Karpas-422 (cell line): ENCODE measurements at regions not wholly inside any gene's neighbourhood (a gene's known extent, or its start where the extent isn't known, plus 50 kb on each side); places are given as distances from the start of the nearest gene placed in this dataset.

ENCODE experiments used
- DNase-seq: peaks from one replicate; pipeline ENCODE4 v3.0.0-alpha.2; 2015
- H2AFZ ChIP-seq: fragments of 200-600 bp; sonication (generic); 2 replicates; pipeline ENCODE4 v1.6.1; 2014; ENCODE audit warnings: antibody characterized with exemption, low read length, mixed read lengths
- H3K27ac ChIP-seq: fragments of 200-600 bp; sonication (generic); 2 replicates; pipeline ENCODE4 v1.5.1; 2014; ENCODE audit warnings: mild to moderate bottlenecking, low read length, moderate library complexity
- H3K27me3 ChIP-seq: fragments of 200-600 bp; sonication (generic); 2 replicates; pipeline ENCODE4 v1.6.1; 2014; ENCODE audit warnings: low read length, mixed read lengths
- H3K36me3 ChIP-seq: fragments of 200-600 bp; sonication (generic); 2 replicates; pipeline ENCODE4 v1.6.1; 2014; ENCODE audit warnings: low read length, mixed read lengths; ENCODE audit not compliant: insufficient read depth
- H3K4me1 ChIP-seq: fragments of 200-600 bp; sonication (generic); 2 replicates; pipeline ENCODE4 v1.6.1; 2014; ENCODE audit warnings: mild to moderate bottlenecking, low read length, mixed read lengths
- H3K4me2 ChIP-seq: fragments of 200-600 bp; sonication (generic); 2 replicates; pipeline ENCODE4 v1.6.1; 2014; ENCODE audit warnings: low read length, low read depth, mild to moderate bottlenecking; ENCODE audit not compliant: poor library complexity, severe bottlenecking
- H3K4me3 ChIP-seq: fragments of 200-600 bp; sonication (generic); 2 replicates; pipeline ENCODE4 v1.5.1; 2014; ENCODE audit warnings: mild to moderate bottlenecking, antibody characterized with exemption, low read length, mixed read lengths
- H3K79me2 ChIP-seq: fragments of 200-600 bp; sonication (generic); 2 replicates; pipeline ENCODE4 v1.6.1; 2014; ENCODE audit warnings: mild to moderate bottlenecking, low read length, mixed read lengths
- H3K9ac ChIP-seq: fragments of 200-600 bp; sonication (generic); 2 replicates; pipeline ENCODE4 v1.6.0; 2014; ENCODE audit warnings: low read length
- H3K9me2 ChIP-seq: fragments of 200-600 bp; sonication (generic), shearing (Covaris generic); replicated peaks from 2 replicates; pipeline ENCODE4 v1.6.0; 2014; ENCODE audit warnings: mild to moderate bottlenecking, low read length, moderate library complexity; ENCODE audit not compliant: insufficient read depth
- H3K9me3 ChIP-seq: fragments of 300-700, 200-600 bp; sonication (generic); 2 replicates; pipeline ENCODE4 v1.6.1; 2014; ENCODE audit warnings: low read length, mixed read lengths
- H4K20me1 ChIP-seq: fragments of 200-600 bp; sonication (generic); 2 replicates; pipeline ENCODE4 v1.6.1; 2014; ENCODE audit warnings: mild to moderate bottlenecking, antibody characterized with exemption, low read length, low read depth; ENCODE audit not compliant: insufficient read depth

- DNase-seq, result no peak
- Histone ChIP-seq H3K9me2 (no peaks in the 10 kb centered on the region), H3K9ac (no peak overlapping the region), H4K20me1 (no peaks in the 10 kb centered on the region), H3K36me3 (no peaks in the 10 kb centered on the region), H3K4me3 (no peak overlapping the region), H3K9me3 (peaks cover 8% of the 10 kb centered on the region), H3K27ac (no peak overlapping the region), H3K79me2 (no peaks in the 10 kb centered on the region), H3K27me3 (no peaks in the 10 kb centered on the region), H2AFZ (no peak overlapping the region), H3K4me1 (no peaks in the 10 kb centered on the region), H3K4me2 (no peak overlapping the region)
Observed at GRCh38 chr7:81427461-81427860, 342.4 kb downstream of the HGF start.

- Histone ChIP-seq H3K27ac (no peak overlapping the region), H4K20me1 (no peaks in the 10 kb centered on the region), H3K9ac (no peak overlapping the region), H3K9me3 (peaks cover 33% of the 10 kb centered on the region), H3K9me2 (no peaks in the 10 kb centered on the region), H3K4me1 (no peaks in the 10 kb centered on the region), H3K36me3 (no peaks in the 10 kb centered on the region), H3K79me2 (no peaks in the 10 kb centered on the region), H3K4me3 (no peak overlapping the region), H3K27me3 (no peaks in the 10 kb centered on the region), H2AFZ (no peak overlapping the region), H3K4me2 (no peak overlapping the region)
- DNase-seq, result no peak
Observed at GRCh38 chr7:81420526-81421226, 349.2 kb downstream of the HGF start.

- Histone ChIP-seq H3K4me3 (no peak overlapping the region), H3K79me2 (no peaks in the 10 kb centered on the region)
Observed at GRCh38 chr7:81419731-81420130, 350.1 kb downstream of the HGF start.

GRCh38 chr7:81416659-81417058 lies 353.2 kb downstream of the HGF start:
- no peaks in the 10 kb centered on the region for H4K20me1 ChIP-seq
- H3K9me2 ChIP-seq, result no peaks in the 10 kb centered on the region
- H3K9ac ChIP-seq, result no peak overlapping the region
- no peaks in the 10 kb centered on the region for H3K79me2 ChIP-seq
- H3K4me2 ChIP-seq, result no peak overlapping the region
- no peak overlapping the region for H2AFZ ChIP-seq
- DNase-seq, result no peak
- no peak overlapping the region for H3K27ac ChIP-seq
- H3K27me3 ChIP-seq, result no peaks in the 10 kb centered on the region
- H3K36me3 ChIP-seq, result no peaks in the 10 kb centered on the region
- no peaks in the 10 kb centered on the region for H3K4me1 ChIP-seq
- H3K9me3 ChIP-seq, result peaks cover 33% of the 10 kb centered on the region
- H3K4me3 ChIP-seq, result no peak overlapping the region

More at GRCh38 chr7:81419731-81420130, 350.1 kb downstream of the HGF start:
- Histone ChIP-seq H3K9ac (no peak overlapping the region), H2AFZ (no peak overlapping the region), H4K20me1 (no peaks in the 10 kb centered on the region), H3K9me2 (no peaks in the 10 kb centered on the region), H3K4me2 (no peak overlapping the region), H3K27me3 (no peaks in the 10 kb centered on the region), H3K36me3 (no peaks in the 10 kb centered on the region), H3K27ac (no peak overlapping the region), H3K4me1 (no peaks in the 10 kb centered on the region), H3K9me3 (peaks cover 30% of the 10 kb centered on the region)
- DNase-seq, result no peak

- H3K9me2 ChIP-seq, result no peaks in the 10 kb centered on the region
- no peaks in the 10 kb centered on the region for H3K4me1 ChIP-seq
- H3K4me2 ChIP-seq, result no peak overlapping the region
- no peak overlapping the region for H3K4me3 ChIP-seq
- no peaks in the 10 kb centered on the region for H4K20me1 ChIP-seq
- no peaks in the 10 kb centered on the region for H3K27me3 ChIP-seq
- no peaks in the 10 kb centered on the region for H3K36me3 ChIP-seq
- no peak overlapping the region for H2AFZ ChIP-seq
- no peaks in the 10 kb centered on the region for H3K79me2 ChIP-seq
- no peak overlapping the region for H3K27ac ChIP-seq
- H3K9ac ChIP-seq, result no peak overlapping the region
- peaks cover 33% of the 10 kb centered on the region for H3K9me3 ChIP-seq
- no peak for DNase-seq
Observed at GRCh38 chr7:81415181-81415580, 354.7 kb downstream of the HGF start.

DNA sequence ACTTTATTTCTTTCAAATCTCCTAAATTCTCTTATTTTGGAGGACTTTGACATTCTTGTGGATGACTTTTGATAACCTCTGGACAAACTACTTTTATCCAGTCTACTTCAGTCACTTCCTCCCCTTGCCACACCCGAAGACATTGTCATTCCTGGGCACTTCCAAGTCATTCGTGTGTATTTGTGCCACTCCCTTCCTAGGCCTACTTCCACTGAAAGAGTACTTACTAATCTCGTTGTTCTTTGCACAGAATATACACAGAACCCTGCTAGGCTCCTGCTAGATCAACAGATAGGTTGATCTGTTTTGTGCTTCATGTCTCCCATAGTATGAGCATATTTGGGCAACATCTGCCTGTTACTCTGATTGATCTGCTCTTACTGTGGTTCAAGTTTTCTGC lies 355.4 kb downstream of the HGF start:
- DNase-seq, result no peak
- H3K27ac ChIP-seq, result no peak overlapping the region
- no peaks in the 10 kb centered on the region for H3K79me2 ChIP-seq
- no peaks in the 10 kb centered on the region for H3K9me2 ChIP-seq
- no peaks in the 10 kb centered on the region for H3K4me1 ChIP-seq
- no peaks in the 10 kb centered on the region for H3K27me3 ChIP-seq
- H3K9ac ChIP-seq, result no peak overlapping the region
- H3K9me3 ChIP-seq, result peaks cover 33% of the 10 kb centered on the region
- H2AFZ ChIP-seq, result no peak overlapping the region
- no peak overlapping the region for H3K4me3 ChIP-seq
- H3K4me2 ChIP-seq, result no peak overlapping the region
- no peaks in the 10 kb centered on the region for H4K20me1 ChIP-seq
- no peaks in the 10 kb centered on the region for H3K36me3 ChIP-seq

DNA sequence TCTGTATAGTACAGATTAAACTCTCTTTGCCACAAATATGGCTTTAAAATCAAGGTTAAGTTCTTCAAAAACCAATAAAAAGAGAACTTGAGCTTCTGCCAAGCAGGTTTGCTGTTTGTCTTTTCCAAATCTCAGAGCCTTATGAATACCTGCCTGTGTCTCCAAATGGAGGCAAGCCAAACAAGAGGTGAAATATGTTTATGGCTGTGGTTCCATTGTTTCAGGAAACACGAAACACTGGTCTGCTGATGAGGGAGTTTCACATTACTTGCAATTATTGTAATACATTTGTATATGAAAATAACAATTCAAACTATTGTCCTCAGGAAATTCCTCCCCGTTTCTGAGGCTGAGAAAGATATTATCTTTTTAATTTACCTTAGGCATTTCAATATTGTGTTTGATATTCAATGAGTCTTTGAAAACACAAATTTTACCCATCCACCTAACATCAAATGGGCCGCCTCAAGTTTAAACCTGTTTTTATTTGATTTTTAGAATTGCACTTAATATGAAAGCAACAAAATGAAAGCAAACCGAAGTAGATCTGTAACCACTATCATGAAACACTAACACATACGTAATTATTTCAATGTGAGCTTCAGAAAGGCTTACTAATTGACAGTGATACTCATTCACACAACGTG lies 359.3 kb downstream of the HGF start:
- peaks cover 14% of the 10 kb centered on the region for H3K9me3 ChIP-seq
- H3K9me2 ChIP-seq, result no peaks in the 10 kb centered on the region
- H3K9ac ChIP-seq, result no peak overlapping the region
- no peaks in the 10 kb centered on the region for H4K20me1 ChIP-seq
- H3K27ac ChIP-seq, result no peak overlapping the region
- H3K4me1 ChIP-seq, result no peaks in the 10 kb centered on the region
- no peak overlapping the region for H2AFZ ChIP-seq
- H3K36me3 ChIP-seq, result no peaks in the 10 kb centered on the region
- no peak overlapping the region for H3K4me2 ChIP-seq
- H3K27me3 ChIP-seq, result no peaks in the 10 kb centered on the region
- no peaks in the 10 kb centered on the region for H3K79me2 ChIP-seq
- no peak overlapping the region for H3K4me3 ChIP-seq
- DNase-seq, result no peak

DNA sequence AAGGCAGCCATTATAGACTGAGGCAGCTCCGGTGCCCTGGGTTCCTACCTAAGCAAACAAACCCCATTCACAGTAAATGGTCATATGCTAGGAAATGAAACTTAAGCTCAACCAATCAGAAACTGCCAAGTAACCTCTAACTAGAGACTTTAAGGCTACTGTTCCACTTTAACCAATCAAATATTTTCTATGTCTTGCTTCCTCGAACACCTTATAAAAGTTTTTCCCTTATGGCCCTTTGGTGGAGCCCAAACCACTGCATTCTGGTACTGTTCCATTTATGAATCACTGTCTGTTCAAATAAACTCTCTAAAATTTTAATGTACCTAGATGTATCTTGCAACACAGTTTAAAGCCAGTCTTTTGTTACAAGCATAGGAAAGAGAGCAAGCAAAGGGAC lies 361.1 kb downstream of the HGF start:
- no peak overlapping the region for H3K9ac ChIP-seq
- no peak overlapping the region for H3K4me3 ChIP-seq
- no peaks in the 10 kb centered on the region for H4K20me1 ChIP-seq
- H3K79me2 ChIP-seq, result no peaks in the 10 kb centered on the region
- no peaks in the 10 kb centered on the region for H3K4me1 ChIP-seq
- H3K9me2 ChIP-seq, result no peaks in the 10 kb centered on the region
- no peaks in the 10 kb centered on the region for H3K27me3 ChIP-seq
- peaks cover 13% of the 10 kb centered on the region for H3K9me3 ChIP-seq
- no peak overlapping the region for H3K27ac ChIP-seq
- H3K4me2 ChIP-seq, result no peak overlapping the region
- H2AFZ ChIP-seq, result no peak overlapping the region
- no peak for DNase-seq
- H3K36me3 ChIP-seq, result no peaks in the 10 kb centered on the region
